ENCODE measurements at regions not wholly inside any gene's neighbourhood (a gene's known extent, or its start where the extent isn't known, plus 50 kb on each side); places are given as distances from the start of the nearest gene placed in this dataset.
"Not testable (repeated sequence)": the region's sequence is repeated elsewhere in the genome, so short reads cannot be mapped to it uniquely, and the experiment has no call there.

DNA sequence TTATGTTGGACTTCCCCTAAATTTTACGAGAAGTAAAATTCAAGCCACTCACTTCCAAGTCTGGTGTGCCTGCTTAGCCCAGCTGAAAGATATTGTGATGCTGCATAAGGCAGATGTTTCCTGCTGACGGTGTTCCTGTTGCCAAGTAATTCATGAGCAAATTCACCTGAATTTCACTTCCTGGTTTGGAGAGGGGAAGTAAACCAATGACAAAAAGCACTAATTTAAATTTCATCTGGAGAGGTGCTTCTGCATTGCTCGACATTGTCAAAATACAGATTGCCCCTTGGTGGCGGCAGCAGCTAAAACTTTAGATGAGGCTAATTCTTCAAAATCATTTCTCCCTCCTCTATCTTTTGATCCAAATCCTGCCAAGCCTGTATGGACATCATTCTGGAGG lies 281.1 kb downstream of the AACS start:
- peaks cover 0 to 15% (median 0%) of the 10 kb centered on the region in 9 donors for H3K27me3 ChIP-seq
- no peak overlapping the region for H3K4me3 ChIP-seq
- peak in 1 of 4 donors; percentile 85 for ATAC-seq
- TF ChIP-seq POLR2A (IDR thresholded peaks at IDR 0.05) (no peak), CTCF (IDR thresholded peaks at IDR 0.05) (peak in 2 of 12 donors; percentile 16 to 22)
- H3K36me3 ChIP-seq = no peaks in the 10 kb centered on the region
- no peaks in the 10 kb centered on the region for H3K9me3 ChIP-seq
- WGBS, 4 donors = 28 to 37% (median 31%) methylated on average over 4 of the region's 4 CpGs
- no peak overlapping the region for H3K27ac ChIP-seq
- peaks cover 0 to 2% (median 0%) of the 10 kb centered on the region in 12 donors for H3K4me1 ChIP-seq
- intact Hi-C loops (cut with DNase I) = no loop called here
- DNase-seq = no peak

DNA sequence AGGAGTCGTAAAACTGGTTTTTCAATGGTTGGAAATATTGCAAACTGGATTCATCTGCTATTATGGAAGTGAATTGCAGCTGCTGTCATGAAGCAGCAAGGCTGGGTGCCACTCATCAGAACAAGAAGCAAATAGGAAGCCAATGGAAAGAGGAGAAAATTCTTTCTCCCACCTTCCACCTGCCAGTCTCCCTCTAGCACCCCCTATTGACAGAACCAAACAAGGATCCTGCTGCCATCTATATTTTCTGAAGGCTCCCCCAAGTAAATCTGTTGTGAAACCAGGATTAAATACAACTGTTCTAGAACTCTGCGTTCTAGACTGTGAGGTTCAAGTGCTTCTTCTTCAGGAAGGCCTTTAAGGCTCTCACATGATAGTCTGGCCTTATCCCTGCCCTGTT lies 286.6 kb downstream of the AACS start:
- H3K27me3 ChIP-seq = peaks cover 0 to 15% (median 0%) of the 10 kb centered on the region in 9 donors
- intact Hi-C loops (cut with DNase I) = no loop called here
- no peaks in the 10 kb centered on the region for H3K4me1 ChIP-seq
- H3K9me3 ChIP-seq = peaks cover 0 to 4% (median 0%) of the 10 kb centered on the region in 12 donors
- 80 to 92% (median 86%) methylated on average over 2 of the region's 2 CpGs for WGBS, 4 donors
- no peak for ATAC-seq
- no peak overlapping the region for H3K4me3 ChIP-seq
- TF ChIP-seq POLR2A (IDR thresholded peaks at IDR 0.05) = no peak
- TF ChIP-seq CTCF (IDR thresholded peaks at IDR 0.05) = no peak
- no peak for DNase-seq
- no peaks in the 10 kb centered on the region for H3K36me3 ChIP-seq
- no peak overlapping the region for H3K27ac ChIP-seq

DNA sequence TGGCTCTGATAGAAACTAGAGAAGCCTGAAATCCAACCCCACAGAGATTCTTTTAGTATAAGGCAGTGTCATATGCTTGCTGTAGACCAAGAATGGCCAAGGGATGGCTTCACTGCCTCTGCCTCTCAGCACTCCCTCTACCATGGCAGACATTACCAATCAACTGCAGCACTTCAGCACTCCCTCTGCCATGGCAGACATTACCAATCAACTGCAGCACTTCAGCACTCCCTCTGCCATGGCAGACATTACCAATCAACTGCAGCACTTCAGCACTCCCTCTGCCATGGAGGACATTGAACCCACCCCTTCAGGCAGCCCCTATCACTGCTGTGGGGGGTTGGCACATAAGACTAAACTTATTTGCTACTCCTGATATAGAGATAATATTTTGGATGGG lies 287.8 kb downstream of the AACS start:
- H3K36me3 ChIP-seq; H3K4me3 ChIP-seq; H3K9me3 ChIP-seq; H3K4me1 ChIP-seq; ATAC-seq; intact Hi-C loops (cut with DNase I); DNase-seq; H3K27ac ChIP-seq: not testable (repeated sequence)
- peaks cover 0 to 15% (median 0%) of the 10 kb centered on the region in 9 donors for H3K27me3 ChIP-seq

DNA sequence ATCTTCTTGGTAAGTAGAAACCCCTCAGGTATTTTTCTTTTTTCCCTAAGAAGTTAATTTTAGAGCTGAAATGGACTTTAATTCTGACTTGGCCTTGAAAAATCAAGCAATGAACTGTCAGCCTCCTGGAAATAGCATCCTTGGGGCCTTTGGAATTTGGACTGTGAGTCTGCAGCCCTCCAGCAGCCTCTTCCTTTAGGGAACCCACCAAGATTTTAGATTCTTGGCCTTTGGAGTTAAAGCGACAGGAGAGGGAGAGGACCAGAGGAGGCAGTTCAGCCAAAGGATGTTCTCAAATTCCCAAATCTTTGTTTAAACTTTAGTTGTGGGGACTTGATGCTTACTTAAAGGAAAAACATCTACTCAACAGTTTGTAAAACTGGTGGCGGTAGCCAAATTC lies 288.6 kb downstream of the AACS start:
- Histone ChIP-seq H3K27me3 (peaks cover 0 to 14% (median 0%) of the 10 kb centered on the region in 9 donors), H3K4me1 (no peaks in the 10 kb centered on the region), H3K9me3 (peaks cover 0 to 7% (median 0%) of the 10 kb centered on the region in 12 donors), H3K27ac (no peak overlapping the region), H3K36me3 (no peaks in the 10 kb centered on the region), H3K4me3 (no peak overlapping the region)
- 89 to 96% (median 92%) methylated on average over 2 of the region's 2 CpGs for WGBS, 4 donors
- ATAC-seq = no peak
- DNase-seq = no peak
- no peak for TF ChIP-seq POLR2A (IDR thresholded peaks at IDR 0.05)
- no peak for TF ChIP-seq CTCF (IDR thresholded peaks at IDR 0.05)
- intact Hi-C loops (cut with DNase I) = no loop called here

- no peaks in the 10 kb centered on the region for H3K36me3 ChIP-seq
- H3K9me3 ChIP-seq = peaks cover 0 to 7% (median 0%) of the 10 kb centered on the region in 12 donors
- no peaks in the 10 kb centered on the region for H3K4me1 ChIP-seq
- intact Hi-C loops (cut with DNase I) = no loop called here
- WGBS, 4 donors = 34 to 43% (median 39%) methylated on average over 7 of the region's 7 CpGs
- no peak overlapping the region for H3K27ac ChIP-seq
- TF ChIP-seq POLR2A (IDR thresholded peaks at IDR 0.05) = no peak
- TF ChIP-seq CTCF (IDR thresholded peaks at IDR 0.05) = no peak
- DNase-seq = no peak
- no peak overlapping the region for H3K4me3 ChIP-seq
- ATAC-seq = no peak
- H3K27me3 ChIP-seq = peaks cover 0 to 5% (median 0%) of the 10 kb centered on the region in 9 donors
Measured at GRCh38 chr12:125355614-125356013, 290.4 kb downstream of the AACS start.

Measured in heart left ventricle (tissue), 16 donors.